NCI-H460 (cell line): ENCODE measurements at regions not wholly inside any gene's neighbourhood (a gene's known extent, or its start where the extent isn't known, plus 50 kb on each side); places are given as distances from the start of the nearest gene placed in this dataset.

ENCODE experiments used
- DNase-seq: peaks from one replicate; pipeline ENCODE4 v3.0.0-alpha.2; 2016; ENCODE audit warnings: low read depth; ENCODE audit errors: extremely low read depth

DNA sequence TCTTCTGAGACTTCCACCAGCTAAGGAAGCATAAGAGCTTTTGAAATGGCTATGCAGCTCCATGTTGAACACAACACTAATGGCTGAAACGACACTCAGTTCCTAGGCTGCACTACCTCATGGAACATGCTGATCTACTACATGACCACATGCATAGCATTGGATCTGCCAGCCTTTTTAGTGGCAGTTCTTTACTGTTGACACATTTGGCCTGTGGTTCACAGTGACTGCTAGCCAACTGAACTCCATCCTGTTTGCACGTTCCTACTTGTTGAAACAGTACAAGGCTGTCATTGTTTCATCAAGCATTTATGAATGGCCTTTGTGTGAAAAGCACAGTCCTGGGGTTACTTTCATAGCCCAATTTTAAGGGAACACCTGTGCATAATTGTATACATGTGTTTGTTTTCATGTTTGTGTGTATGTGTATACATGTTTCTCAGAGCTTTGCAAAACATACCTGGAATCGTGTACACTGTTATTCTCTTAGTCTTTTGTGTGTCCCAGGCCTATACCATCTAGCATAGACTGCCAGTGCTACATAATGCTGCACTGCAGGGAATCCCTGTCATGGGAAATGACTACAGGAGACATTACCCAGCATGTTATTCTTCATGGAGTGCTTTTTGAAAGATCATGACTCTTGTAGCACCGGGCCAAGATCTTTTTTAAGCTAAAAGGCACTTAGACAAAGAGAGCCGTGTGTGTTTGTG lies 179.6 kb upstream of the ESRRG start:
- no peak for DNase-seq

GRCh38 chr1:216900116-216900620 lies 176.9 kb upstream of the ESRRG start:
- no peak for DNase-seq

GRCh38 chr1:216898801-216899200 lies 175.6 kb upstream of the ESRRG start:
- no peak for DNase-seq

GRCh38 chr1:216896146-216896545 lies 172.9 kb upstream of the ESRRG start:
- DNase-seq, result no peak

DNA sequence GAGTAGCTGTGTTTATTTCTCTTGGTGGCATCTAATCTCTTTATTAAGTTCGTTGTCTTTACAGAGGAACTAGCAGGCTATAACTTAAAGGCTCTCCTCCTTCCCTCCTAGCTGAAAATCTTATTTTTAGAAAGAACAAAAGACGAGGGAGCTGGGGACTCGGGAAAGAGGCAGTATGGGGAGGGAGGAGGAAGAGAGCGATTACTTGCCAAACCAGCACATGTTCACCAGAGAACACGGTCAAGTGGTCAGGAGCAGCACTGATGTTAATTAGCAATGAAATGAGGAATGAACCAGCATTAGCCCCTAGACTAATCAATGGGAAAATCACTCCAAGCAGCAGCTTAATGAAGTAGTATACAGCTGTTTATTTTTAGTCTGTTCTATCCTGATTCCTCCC lies 171.3 kb upstream of the ESRRG start:
- DNase-seq, result no peak

GRCh38 chr1:216892581-216893160 lies 169.4 kb upstream of the ESRRG start:
- no peak for DNase-seq

- no peak for DNase-seq
Observed at GRCh38 chr1:216890871-216891270, 167.6 kb upstream of the ESRRG start.

GRCh38 chr1:216888731-216889130 lies 165.5 kb upstream of the ESRRG start:
- no peak for DNase-seq

DNA sequence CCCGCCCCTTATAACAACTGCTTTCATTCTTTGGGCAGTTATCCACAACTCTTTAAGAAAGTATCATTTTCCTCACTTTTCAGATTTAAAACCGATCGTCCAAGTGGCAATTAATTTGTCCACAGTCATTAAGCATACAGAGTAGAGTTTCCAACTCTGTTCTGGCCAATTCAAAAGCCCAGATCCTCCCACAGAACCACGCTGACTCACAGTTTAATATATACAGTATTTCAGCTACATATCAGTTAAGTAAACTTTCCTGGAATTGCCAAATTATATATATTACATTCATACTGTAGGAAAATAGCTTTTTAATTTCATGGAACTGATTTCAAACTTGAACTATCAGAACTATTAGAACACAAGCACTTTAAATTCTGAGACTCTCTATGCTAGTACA lies 163.8 kb upstream of the ESRRG start:
- no peak for DNase-seq

DNA sequence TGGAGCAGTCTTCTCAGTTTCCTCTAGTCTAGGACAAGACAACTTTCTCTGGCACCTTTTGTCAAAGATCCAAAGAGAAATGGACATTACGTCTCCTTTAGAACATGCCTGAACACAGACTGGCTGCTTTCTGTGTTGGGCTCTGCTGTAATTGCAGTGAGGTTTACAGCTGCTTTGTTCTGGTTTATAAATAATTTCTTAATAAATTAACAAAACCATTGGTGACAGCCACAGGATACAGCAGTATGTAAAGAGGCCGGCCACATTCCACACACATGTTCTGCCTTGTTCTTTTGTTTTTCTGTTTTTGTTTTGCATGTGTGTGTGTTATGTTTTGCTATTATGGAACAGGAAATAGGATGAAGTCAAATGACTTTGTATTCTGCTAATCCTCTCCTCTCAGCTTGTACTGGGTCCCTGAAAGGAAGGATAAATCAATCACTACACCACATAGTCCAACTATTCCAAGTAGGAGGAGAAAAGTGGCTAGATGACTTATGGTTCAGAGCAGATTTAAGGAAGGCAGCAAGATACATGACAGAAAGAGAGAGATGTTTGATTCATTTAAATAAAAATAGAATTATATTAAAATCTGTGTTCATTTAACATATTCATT lies 161.5 kb upstream of the ESRRG start:
- DNase-seq, result no peak

- DNase-seq, result no peak
Observed at GRCh38 chr1:216883518-216883917, 160.3 kb upstream of the ESRRG start.

DNA sequence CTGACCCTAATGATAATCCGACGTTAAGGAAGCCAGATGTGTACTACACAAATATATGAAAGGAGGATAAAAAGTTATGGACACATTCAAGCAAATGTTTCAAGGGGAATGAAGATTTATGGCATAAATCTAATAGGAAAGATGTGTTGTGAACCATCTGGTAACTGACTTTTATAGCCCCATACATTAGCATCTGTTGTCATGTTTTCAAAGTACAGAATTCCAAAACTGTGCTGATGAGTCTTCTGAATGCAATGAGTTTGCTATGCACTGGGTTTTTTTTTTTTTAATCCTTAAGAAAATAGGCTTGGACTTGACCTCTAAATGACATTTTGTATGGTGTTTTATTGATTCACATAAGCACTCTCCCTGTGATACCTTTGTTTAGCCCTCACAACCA lies 158.5 kb upstream of the ESRRG start:
- DNase-seq, result no peak

- no peak for DNase-seq
Observed at GRCh38 chr1:216866714-216867113, 143.5 kb upstream of the ESRRG start.

- no peak for DNase-seq
Observed at GRCh38 chr1:216855810-216856209, 132.6 kb upstream of the ESRRG start.

GRCh38 chr1:216854836-216855484 lies 131.7 kb upstream of the ESRRG start:
- no peak for DNase-seq

DNA sequence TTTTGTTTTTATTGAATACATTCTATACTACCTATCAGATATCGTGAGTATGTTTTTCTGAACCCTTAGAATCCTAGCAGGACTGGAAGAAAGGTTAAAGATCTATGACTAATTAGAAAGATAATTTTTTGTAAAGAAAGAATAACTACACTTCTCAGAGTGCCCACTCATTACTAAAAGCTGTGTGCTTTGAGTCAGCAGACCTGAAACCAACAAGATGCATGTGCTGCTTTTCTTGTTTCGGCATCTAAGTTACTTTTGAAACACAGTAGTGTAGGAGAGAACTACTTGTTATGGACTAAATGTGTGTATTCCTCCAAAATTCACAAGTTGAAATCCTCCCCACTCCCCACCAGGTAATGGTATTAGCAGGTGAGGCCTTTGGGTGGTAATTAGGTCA lies 127.8 kb upstream of the ESRRG start:
- DNase-seq, result no peak

GRCh38 chr1:216849146-216849545 lies 125.9 kb upstream of the ESRRG start:
- no peak for DNase-seq

DNA sequence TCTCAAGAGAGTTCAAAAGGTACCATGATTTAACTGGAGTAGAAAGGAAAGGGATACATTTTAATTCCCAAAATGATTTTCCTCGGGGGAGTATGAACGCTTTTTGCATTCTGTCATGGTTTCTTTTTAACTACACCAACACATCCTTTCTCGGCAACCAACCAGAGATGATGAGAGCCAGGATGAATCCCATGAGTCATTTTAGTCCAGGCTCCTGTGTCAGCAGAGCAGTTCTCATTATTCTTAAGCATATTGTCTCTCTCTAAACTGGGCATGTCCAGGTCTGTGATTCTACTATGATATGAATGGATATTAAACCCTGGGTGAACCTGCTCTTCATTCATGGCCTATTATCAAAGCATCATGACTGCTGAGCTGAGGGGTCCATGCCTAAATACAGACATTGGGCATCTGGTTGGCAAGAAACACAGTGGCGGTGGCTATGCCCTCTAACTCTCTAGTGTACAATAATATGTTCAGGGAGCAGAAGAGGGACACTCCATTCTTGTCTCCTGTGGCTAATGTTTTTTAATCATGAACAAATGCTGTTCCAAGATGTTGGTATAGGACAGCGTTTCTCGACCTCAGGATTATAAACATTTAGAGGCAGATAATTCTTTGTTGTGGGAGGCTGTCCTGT lies 124.3 kb upstream of the ESRRG start:
- no peak for DNase-seq

- no peak for DNase-seq
Observed at GRCh38 chr1:216846339-216846738, 123.1 kb upstream of the ESRRG start.

DNA sequence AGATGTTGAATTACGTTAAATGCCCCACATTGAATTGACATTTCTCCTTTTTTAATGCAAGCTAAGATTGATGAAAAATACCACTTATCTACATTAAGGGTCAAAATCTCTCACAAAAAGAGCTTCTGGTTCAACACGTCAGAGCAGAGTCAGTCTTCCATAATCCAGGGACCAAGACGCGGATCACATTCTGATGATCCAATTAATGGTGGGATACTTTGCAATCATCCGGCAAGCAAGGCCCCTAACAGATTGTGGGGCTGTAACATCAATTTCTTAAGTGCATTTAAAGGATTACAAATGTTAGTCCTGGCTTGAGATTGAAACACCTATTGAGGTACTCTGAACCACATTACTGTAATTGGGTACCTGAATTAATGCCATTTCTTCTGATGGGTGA lies 120.2 kb upstream of the ESRRG start:
- DNase-seq, result no peak

DNA sequence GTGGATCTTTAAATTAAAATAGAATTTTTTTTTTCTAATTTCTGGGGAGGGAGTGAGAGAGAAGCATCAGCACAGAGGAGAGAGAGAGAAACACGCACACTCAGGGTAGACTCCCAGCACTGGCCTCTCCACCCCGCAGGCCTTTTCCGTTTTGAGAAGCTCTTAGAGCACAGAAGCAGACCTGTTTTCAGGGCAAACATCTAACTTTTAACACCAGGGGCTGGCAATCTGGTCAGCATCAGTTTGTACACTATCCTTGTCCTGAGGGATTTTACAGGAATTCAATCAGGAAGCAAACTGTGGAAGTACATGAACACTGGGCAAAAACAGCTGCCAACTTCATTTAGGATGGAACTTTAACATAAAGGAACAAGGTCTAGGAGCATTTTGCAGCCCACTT lies 117.9 kb upstream of the ESRRG start:
- no peak for DNase-seq
